ENCODE measurements at regions not wholly inside any gene's neighbourhood (a gene's known extent, or its start where the extent isn't known, plus 50 kb on each side); places are given as distances from the start of the nearest gene placed in this dataset.

DNA sequence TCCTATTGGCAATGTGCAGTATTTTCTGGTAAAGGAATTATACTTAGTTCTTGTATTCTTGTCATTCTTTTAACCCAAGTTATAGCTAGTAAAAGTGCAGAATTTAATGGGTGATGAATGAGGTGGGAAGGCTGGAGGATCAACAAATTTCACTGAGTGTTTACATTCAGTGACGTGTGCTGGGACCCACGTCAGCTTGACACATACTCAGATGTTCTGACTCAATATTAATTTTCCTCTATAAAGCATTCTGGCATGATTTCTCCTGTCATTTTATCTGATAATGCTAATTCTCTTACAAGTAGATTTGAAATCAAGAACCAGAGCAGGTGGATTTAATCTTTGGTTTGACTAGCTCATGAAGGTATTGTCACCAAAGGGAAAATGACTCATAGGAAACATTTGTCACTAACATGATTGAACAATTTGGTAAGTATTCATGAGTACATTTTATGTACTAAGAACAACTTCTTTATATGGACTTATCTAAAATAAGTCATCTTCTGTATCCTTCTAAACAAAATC is 71.0 kb upstream of the SYNPR start:
- H3K27ac Mint-ChIP-seq (ENCODE audit: unreplicated experiment) = no peak overlapping the region
- DNase-seq (ENCODE audit: low read depth) (no peak), FAIRE-seq (no peak)
- H2AFZ ChIP-seq (ENCODE audit: low read depth, low read length) = no peak overlapping the region
- no peak overlapping the region for H3K27ac ChIP-seq (ENCODE audit: low read depth, low read length)
- H3K4me3 Mint-ChIP-seq (ENCODE audit: unreplicated experiment) = no peak overlapping the region
- no peaks in the 10 kb centered on the region for H3K79me2 ChIP-seq (ENCODE audit: insufficient read depth, low read length)
- TF ChIP-seq, protein P1, sequence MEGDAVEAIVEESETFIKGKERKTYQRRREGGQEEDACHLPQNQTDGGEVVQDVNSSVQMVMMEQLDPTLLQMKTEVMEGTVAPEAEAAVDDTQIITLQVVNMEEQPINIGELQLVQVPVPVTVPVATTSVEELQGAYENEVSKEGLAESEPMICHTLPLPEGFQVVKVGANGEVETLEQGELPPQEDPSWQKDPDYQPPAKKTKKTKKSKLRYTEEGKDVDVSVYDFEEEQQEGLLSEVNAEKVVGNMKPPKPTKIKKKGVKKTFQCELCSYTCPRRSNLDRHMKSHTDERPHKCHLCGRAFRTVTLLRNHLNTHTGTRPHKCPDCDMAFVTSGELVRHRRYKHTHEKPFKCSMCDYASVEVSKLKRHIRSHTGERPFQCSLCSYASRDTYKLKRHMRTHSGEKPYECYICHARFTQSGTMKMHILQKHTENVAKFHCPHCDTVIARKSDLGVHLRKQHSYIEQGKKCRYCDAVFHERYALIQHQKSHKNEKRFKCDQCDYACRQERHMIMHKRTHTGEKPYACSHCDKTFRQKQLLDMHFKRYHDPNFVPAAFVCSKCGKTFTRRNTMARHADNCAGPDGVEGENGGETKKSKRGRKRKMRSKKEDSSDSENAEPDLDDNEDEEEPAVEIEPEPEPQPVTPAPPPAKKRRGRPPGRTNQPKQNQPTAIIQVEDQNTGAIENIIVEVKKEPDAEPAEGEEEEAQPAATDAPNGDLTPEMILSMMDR (IDR thresholded peaks at IDR 0.05; ENCODE audit: insufficient read depth, low read depth, low read length) = no peak
- TF ChIP-seq EZH2 (IDR thresholded peaks at IDR 0.05; ENCODE audit: insufficient read depth, low read length) = no peak
- H3K27me3 ChIP-seq (ENCODE audit: insufficient read depth, low read length) = peaks cover 3% of the 10 kb centered on the region
- no peak overlapping the region for H3K4me2 ChIP-seq (ENCODE audit: low read length)
- no peaks in the 10 kb centered on the region for H3K36me3 Mint-ChIP-seq (ENCODE audit: low read depth, unreplicated experiment)
- H4K20me1 ChIP-seq (ENCODE audit: insufficient read depth, low read length) = no peaks in the 10 kb centered on the region
- no peak overlapping the region for H3K9ac ChIP-seq (ENCODE audit: low read length)
- no peaks in the 10 kb centered on the region for H3K36me3 ChIP-seq (ENCODE audit: insufficient read depth, low read length)
- H3K9me3 ChIP-seq (ENCODE audit: insufficient read depth, low read depth, low read length) = no peaks in the 10 kb centered on the region
- no peaks in the 10 kb centered on the region for H3K4me1 ChIP-seq (ENCODE audit: insufficient read depth, low read length)
- no peaks in the 10 kb centered on the region for H3K27me3 Mint-ChIP-seq (ENCODE audit: low read depth, unreplicated experiment)
- H3K9me3 Mint-ChIP-seq (ENCODE audit: unreplicated experiment) = no peaks in the 10 kb centered on the region
- no peaks in the 10 kb centered on the region for H3K4me1 Mint-ChIP-seq (ENCODE audit: low read depth, unreplicated experiment)
- no peak overlapping the region for H3K4me3 ChIP-seq (ENCODE audit: insufficient read depth, low read depth, low read length)

DNA sequence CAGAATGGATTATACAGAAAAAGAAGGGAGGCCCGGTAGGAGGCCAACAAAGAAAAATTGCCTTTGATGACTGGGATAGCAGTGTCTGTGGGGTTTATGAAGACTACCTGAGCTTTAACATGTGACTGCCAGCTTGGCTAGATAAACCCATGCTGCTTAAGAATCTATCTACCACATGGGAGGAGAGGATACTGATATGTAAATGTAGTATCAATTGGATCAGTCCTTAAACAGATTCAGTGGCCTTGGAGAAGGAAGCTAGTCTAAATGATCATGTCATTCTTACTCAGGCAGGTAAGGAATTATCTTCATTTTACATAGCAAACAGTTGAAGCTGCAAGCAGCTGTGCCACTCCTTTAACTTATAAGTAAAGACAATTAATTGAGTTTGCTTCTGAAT is 50.0 kb upstream of the SYNPR start:
- Histone ChIP-seq H2AFZ (ENCODE audit: low read depth, low read length) (no peak overlapping the region), H3K27me3 (ENCODE audit: insufficient read depth, low read length) (no peaks in the 10 kb centered on the region), H3K4me1 (ENCODE audit: insufficient read depth, low read length) (no peaks in the 10 kb centered on the region), H3K36me3 (ENCODE audit: insufficient read depth, low read length) (no peaks in the 10 kb centered on the region), H3K4me2 (ENCODE audit: low read length) (no peak overlapping the region), H3K9ac (ENCODE audit: low read length) (no peak overlapping the region), H3K79me2 (ENCODE audit: insufficient read depth, low read length) (no peaks in the 10 kb centered on the region), H3K9me3 (ENCODE audit: insufficient read depth, low read depth, low read length) (no peaks in the 10 kb centered on the region), H4K20me1 (ENCODE audit: insufficient read depth, low read length) (no peaks in the 10 kb centered on the region), H3K27ac (ENCODE audit: low read depth, low read length) (no peak overlapping the region), H3K4me3 (ENCODE audit: insufficient read depth, low read depth, low read length) (no peak overlapping the region)
- peaks cover 4% of the 10 kb centered on the region for H3K27me3 Mint-ChIP-seq (ENCODE audit: low read depth, unreplicated experiment)
- H3K4me1 Mint-ChIP-seq (ENCODE audit: low read depth, unreplicated experiment) = no peaks in the 10 kb centered on the region
- no peak overlapping the region for H3K27ac Mint-ChIP-seq (ENCODE audit: unreplicated experiment)
- H3K36me3 Mint-ChIP-seq (ENCODE audit: low read depth, unreplicated experiment) = no peaks in the 10 kb centered on the region
- DNase-seq (ENCODE audit: low read depth) (no peak), FAIRE-seq (no peak)
- no peak overlapping the region for H3K4me3 Mint-ChIP-seq (ENCODE audit: unreplicated experiment)
- no peaks in the 10 kb centered on the region for H3K9me3 Mint-ChIP-seq (ENCODE audit: unreplicated experiment)
- TF ChIP-seq, protein P1 (IDR thresholded peaks at IDR 0.05; ENCODE audit: insufficient read depth, low read depth, low read length) = no peak
- TF ChIP-seq EZH2 (IDR thresholded peaks at IDR 0.05; ENCODE audit: insufficient read depth, low read length) = no peak
